SK-N-SH treated with all-trans-retinoic acid at 6 μM for 48 hours (cell line): ENCODE measurements at regions not wholly inside any gene's neighbourhood (a gene's known extent, or its start where the extent isn't known, plus 50 kb on each side); places are given as distances from the start of the nearest gene placed in this dataset.

Experiments
- ATAC-seq: fragments of 200-7000 bp; cut with Tn5 transposase; 3 replicates; pipeline ENCODE4 v1.9.1; 2020; ENCODE audit warnings: mild to moderate bottlenecking, moderate library complexity
- BACH2 ChIP-seq: fragments of 250-450 bp; sonication (Bioruptor Pico); IDR thresholded peaks from 2 replicates; pipeline ENCODE4 v1.9.0; 2021; ENCODE audit warnings: mild to moderate bottlenecking, borderline replicate concordance
- ESRRG ChIP-seq: fragments of 250-450 bp; sonication (Bioruptor Pico); IDR thresholded peaks from 2 replicates; pipeline ENCODE4 v1.6.1; 2021; ENCODE audit warnings: mild to moderate bottlenecking
- GLIS3 ChIP-seq: fragments of 250-450 bp; sonication (Bioruptor Pico); IDR thresholded peaks from 2 replicates; pipeline ENCODE4 v1.5.0; 2020; ENCODE audit warnings: mild to moderate bottlenecking, moderate library complexity
- ISL1 ChIP-seq: fragments of 250-450 bp; sonication (Bioruptor Pico); IDR thresholded peaks from 2 replicates; pipeline ENCODE4 v2.1.2; 2022; ENCODE audit warnings: mild to moderate bottlenecking, moderate library complexity
- OSR1 ChIP-seq: fragments of 250-450 bp; sonication (Bioruptor Pico); IDR thresholded peaks from 2 replicates; pipeline ENCODE4 v1.8.0; 2022; ENCODE audit warnings: moderate library complexity, mild to moderate bottlenecking, inconsistent platforms
- PPARA ChIP-seq: fragments of 250-450 bp; sonication (Bioruptor Pico); IDR thresholded peaks from 2 replicates; pipeline ENCODE4 v1.5.0; 2020; ENCODE audit warnings: mild to moderate bottlenecking, borderline replicate concordance
- SNAI2 ChIP-seq: fragments of 250-450 bp; sonication (Bioruptor Pico); IDR thresholded peaks from 2 replicates; pipeline ENCODE4 v1.5.0; 2020; ENCODE audit warnings: mild to moderate bottlenecking, moderate library complexity
- TCF4 ChIP-seq: fragments of 250-450 bp; sonication (Bioruptor Pico); IDR thresholded peaks from 2 replicates; pipeline ENCODE4 v1.8.0; 2021; ENCODE audit warnings: mild to moderate bottlenecking, moderate library complexity, borderline replicate concordance
- TOX ChIP-seq: fragments of 250-450 bp; sonication (Bioruptor Pico); IDR thresholded peaks from 2 replicates; pipeline ENCODE4 v1.8.0; 2021; ENCODE audit warnings: mild to moderate bottlenecking, moderate library complexity, borderline replicate concordance
- ZC3H10 ChIP-seq: fragments of 250-450 bp; sonication (Bioruptor Pico); IDR thresholded peaks from 2 replicates; pipeline ENCODE4 v1.5.1; 2021; ENCODE audit warnings: mild to moderate bottlenecking, moderate library complexity
- ZFP3 ChIP-seq: fragments of 250-450 bp; sonication (Bioruptor Pico); IDR thresholded peaks from 2 replicates; pipeline ENCODE4 v1.5.0; 2020; ENCODE audit warnings: mild to moderate bottlenecking, moderate library complexity
- ZFP30 ChIP-seq: fragments of 450-650 bp; formaldehyde crosslinking; IDR thresholded peaks from 2 replicates; pipeline ENCODE4 v1.5.0; 2022; ENCODE audit warnings: mild to moderate bottlenecking, moderate library complexity
- ZNF565 ChIP-seq: fragments of 450-650 bp; formaldehyde crosslinking; conservative IDR thresholded peaks from 2 replicates; pipeline ENCODE4 v1.5.0; 2020; ENCODE audit warnings: low read depth, mild to moderate bottlenecking, moderate library complexity
- ZNF70 ChIP-seq: fragments of 450-650 bp; formaldehyde crosslinking; IDR thresholded peaks from 2 replicates; pipeline ENCODE4 v1.5.0; 2020; ENCODE audit warnings: mild to moderate bottlenecking, moderate library complexity
- ZNF8 ChIP-seq: fragments of 450-650 bp; formaldehyde crosslinking; IDR thresholded peaks from 2 replicates; pipeline ENCODE4 v1.5.0; 2020; ENCODE audit warnings: mild to moderate bottlenecking, moderate library complexity
- TF ChIP-seq, protein P1 (sequence below): fragments of 250-450 bp; sonication (Bioruptor Pico); IDR thresholded peaks from 2 replicates; pipeline ENCODE4 v1.5.1; 2021; ENCODE audit warnings: mild to moderate bottlenecking, moderate library complexity
- TF ChIP-seq, protein P2 (sequence below): fragments of 250-450 bp; sonication (Bioruptor Pico); IDR thresholded peaks from 2 replicates; pipeline ENCODE4 v1.8.0; 2021; ENCODE audit warnings: low read depth, mild to moderate bottlenecking, moderate library complexity, borderline replicate concordance
- TF ChIP-seq, protein P3 (sequence below): fragments of 250-450 bp; sonication (Bioruptor Pico); IDR thresholded peaks from 2 replicates; pipeline ENCODE4 v1.5.1; 2020; ENCODE audit warnings: low read depth, mild to moderate bottlenecking, moderate library complexity
- TF ChIP-seq, protein P4 (sequence below): fragments of 250-450 bp; sonication (Bioruptor Pico); IDR thresholded peaks from 2 replicates; pipeline ENCODE4 v1.8.0; 2020; ENCODE audit warnings: mild to moderate bottlenecking, moderate library complexity, borderline replicate concordance

DNA sequence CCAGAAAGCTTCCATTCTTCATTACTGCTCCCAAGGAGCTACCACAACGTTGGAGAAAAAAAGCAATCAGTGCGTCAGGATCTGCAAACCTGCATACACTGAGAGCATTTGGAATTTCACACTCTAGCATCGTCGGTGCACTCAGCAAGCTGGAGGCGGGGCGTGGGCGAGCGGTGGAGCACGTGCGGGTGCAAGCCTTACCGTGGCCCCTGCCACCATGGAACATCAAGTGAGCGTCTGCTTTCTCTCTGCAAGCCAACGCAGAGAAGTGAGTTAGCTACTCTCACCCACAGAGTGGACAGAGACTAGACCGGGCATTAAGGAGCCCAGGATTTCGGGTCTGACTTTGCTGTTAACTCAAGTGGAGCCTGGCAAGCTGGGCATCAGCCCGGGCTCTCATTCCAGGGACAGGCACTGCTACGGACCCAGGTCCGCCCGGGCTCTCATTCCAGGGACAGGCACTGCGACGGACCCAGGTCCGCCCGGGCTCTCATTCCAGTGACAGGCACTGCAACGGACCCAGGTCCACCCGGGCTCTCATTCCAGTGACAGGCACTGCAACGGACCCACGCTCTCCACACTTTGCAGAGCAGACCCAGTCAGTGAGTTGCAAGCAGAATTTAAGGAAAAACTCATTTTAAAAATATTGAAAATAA, 124.1 kb upstream of the SPACA7 start:
- TF ChIP-seq ZFP30 (CRISPR knock-in tag) (no peak), ZNF8 (no peak), PPARA (no peak), OSR1 (CRISPR knock-in tag) (no peak), ZFP3 (no peak), ZNF70 (CRISPR knock-in tag) (no peak), TCF4 (CRISPR knock-in tag) (no peak), ZC3H10 (CRISPR knock-in tag) (no peak), GLIS3 (CRISPR knock-in tag) (no peak), ESRRG (CRISPR knock-in tag) (no peak), ISL1 (no peak), TOX (CRISPR knock-in tag) (no peak)
- TF ChIP-seq, protein P1, sequence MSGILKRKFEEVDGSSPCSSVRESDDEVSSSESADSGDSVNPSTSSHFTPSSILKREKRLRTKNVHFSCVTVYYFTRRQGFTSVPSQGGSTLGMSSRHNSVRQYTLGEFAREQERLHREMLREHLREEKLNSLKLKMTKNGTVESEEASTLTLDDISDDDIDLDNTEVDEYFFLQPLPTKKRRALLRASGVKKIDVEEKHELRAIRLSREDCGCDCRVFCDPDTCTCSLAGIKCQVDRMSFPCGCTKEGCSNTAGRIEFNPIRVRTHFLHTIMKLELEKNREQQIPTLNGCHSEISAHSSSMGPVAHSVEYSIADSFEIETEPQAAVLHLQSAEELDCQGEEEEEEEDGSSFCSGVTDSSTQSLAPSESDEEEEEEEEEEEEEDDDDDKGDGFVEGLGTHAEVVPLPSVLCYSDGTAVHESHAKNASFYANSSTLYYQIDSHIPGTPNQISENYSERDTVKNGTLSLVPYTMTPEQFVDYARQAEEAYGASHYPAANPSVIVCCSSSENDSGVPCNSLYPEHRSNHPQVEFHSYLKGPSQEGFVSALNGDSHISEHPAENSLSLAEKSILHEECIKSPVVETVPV (CRISPR knock-in tag): no peak
- TF ChIP-seq, protein P2, sequence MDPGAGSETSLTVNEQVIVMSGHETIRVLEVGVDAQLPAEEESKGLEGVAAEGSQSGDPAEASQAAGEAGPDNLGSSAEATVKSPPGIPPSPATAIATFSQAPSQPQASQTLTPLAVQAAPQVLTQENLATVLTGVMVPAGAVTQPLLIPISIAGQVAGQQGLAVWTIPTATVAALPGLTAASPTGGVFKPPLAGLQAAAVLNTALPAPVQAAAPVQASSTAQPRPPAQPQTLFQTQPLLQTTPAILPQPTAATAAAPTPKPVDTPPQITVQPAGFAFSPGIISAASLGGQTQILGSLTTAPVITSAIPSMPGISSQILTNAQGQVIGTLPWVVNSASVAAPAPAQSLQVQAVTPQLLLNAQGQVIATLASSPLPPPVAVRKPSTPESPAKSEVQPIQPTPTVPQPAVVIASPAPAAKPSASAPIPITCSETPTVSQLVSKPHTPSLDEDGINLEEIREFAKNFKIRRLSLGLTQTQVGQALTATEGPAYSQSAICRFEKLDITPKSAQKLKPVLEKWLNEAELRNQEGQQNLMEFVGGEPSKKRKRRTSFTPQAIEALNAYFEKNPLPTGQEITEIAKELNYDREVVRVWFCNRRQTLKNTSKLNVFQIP (CRISPR knock-in tag): no peak
- TF ChIP-seq, protein P3, sequence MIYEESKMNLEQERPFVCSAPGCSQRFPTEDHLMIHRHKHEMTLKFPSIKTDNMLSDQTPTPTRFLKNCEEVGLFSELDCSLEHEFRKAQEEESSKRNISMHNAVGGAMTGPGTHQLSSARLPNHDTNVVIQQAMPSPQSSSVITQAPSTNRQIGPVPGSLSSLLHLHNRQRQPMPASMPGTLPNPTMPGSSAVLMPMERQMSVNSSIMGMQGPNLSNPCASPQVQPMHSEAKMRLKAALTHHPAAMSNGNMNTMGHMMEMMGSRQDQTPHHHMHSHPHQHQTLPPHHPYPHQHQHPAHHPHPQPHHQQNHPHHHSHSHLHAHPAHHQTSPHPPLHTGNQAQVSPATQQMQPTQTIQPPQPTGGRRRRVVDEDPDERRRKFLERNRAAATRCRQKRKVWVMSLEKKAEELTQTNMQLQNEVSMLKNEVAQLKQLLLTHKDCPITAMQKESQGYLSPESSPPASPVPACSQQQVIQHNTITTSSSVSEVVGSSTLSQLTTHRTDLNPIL (CRISPR knock-in tag): no peak
- TF ChIP-seq, protein P4, sequence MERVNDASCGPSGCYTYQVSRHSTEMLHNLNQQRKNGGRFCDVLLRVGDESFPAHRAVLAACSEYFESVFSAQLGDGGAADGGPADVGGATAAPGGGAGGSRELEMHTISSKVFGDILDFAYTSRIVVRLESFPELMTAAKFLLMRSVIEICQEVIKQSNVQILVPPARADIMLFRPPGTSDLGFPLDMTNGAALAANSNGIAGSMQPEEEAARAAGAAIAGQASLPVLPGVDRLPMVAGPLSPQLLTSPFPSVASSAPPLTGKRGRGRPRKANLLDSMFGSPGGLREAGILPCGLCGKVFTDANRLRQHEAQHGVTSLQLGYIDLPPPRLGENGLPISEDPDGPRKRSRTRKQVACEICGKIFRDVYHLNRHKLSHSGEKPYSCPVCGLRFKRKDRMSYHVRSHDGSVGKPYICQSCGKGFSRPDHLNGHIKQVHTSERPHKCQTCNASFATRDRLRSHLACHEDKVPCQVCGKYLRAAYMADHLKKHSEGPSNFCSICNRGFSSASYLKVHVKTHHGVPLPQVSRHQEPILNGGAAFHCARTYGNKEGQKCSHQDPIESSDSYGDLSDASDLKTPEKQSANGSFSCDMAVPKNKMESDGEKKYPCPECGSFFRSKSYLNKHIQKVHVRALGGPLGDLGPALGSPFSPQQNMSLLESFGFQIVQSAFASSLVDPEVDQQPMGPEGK (CRISPR knock-in tag): no peak
- ATAC-seq: no peak

DNA sequence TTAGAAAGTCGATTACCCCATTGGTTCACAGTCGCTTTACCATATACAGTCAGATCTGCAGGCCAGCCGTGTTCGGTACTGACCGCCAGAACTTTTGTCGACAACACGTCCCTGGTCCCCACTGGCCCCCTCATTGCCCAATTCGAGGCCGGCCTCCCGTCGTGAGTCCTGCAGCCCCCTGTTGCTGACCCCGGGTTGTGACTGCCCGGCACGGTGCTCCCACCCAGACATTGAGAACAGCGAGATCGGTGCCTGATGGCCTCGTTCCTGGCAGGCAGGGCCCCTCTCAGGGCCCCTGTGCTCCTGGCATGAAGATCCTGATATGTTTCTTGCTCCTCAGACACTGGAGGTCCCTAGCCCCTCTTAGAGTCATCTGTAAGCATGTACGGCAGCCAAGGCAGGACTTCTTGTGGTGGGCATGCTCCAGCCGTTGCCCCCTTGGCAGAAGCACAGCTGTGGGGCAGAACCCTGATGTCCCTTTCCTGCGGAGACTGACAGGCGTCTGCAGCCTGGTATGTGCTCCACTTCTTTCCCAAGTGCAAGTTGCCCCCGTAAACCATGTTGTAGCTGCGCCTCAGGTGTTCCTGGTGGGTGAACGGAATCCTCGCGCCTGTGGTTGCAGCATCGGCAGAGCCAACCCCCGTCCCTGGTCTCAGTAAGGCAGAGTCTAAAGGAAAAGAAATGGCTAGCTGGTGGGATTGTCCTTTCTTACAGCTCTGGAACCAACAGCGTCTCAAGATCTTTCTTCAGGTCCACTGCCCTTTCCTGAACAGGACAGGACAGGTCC, 123.2 kb upstream of the SPACA7 start:
- no peak for TF ChIP-seq PPARA
- TF ChIP-seq ZFP3: no peak
- no peak for TF ChIP-seq ESRRG (CRISPR knock-in tag)
- TF ChIP-seq, all 23 proteins: peak for 0
- ATAC-seq: no peak

DNA sequence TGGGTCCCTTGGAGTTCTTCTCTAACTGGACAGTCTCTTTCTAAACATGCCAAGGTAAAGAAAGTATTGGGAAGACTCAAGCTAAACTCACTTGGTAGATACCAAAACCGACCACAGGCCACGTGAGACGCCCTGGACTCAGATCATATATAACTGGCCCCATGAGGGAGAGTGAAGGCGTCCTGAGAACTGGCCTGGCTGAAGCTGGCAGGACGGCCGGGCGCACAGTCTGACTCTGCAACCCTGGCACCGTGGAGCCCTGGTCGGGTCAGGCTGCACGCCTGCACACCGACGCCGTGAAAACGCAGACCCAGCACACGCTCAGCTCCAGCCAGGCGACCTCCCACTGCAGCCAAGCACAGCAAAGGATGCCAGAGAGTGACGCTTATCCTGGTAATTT, 122.5 kb upstream of the SPACA7 start:
- no peak for ATAC-seq
- TF ChIP-seq SNAI2: no peak

DNA sequence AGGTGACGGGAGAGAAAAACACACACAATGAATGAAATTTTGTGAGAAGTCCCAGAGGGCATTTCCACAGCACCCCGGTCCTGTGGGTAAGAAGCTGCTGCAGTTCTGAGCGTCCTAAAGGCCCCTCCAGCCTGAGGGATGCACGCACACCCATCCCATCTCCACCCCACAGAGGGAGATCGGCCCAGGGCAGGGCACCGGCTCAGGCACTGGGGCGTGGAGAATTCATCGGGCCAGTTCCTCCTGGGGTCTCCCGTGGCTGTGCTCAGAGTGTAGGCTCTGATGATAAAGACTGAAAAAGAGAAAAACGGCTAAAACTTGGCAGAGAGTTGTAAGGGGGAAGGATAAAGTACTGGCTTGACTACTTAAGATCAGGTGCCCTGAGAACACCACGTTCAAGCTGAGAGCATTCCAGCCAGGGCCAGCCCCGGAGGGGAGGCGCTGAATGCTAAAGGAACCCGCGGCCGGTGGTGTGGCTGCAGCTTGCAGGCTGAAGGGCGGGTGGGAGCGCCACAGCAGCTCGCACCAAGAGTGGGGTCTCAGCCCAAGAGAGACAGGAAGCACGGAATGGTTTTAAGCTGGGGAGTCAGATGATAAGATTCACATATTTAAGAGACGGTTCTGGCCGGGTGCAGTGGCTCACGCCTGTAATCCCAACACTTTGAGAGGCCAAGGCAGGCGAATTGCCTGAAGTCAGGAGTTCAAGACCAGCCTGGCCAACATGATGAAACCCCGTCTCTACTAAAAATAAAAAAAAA, 121.9 kb upstream of the SPACA7 start:
- no peak for TF ChIP-seq GLIS3 (CRISPR knock-in tag)
- no peak for TF ChIP-seq ZNF70 (CRISPR knock-in tag)
- no peak for TF ChIP-seq SNAI2
- no peak for TF ChIP-seq ZC3H10 (CRISPR knock-in tag)
- no peak for TF ChIP-seq ZFP30 (CRISPR knock-in tag)

DNA sequence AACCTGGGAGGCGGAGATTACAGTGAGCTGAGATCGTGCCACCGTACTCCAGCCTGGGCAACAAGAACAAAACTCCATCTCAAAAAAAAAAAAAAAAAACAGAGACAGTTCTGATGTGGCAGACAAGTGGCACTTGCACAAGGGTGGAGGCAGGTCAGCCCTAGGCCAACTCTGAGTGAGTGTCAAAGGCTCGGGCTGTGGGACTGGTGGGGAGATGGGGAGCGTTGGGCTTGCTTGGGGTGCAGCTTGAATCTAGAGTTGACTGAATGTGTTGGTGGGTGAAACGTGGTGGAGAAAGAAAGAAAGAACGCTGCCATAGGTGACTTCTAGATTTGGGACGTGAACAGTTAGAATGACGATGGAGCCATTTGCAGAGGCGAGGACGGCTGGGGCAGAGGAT, 121.3 kb upstream of the SPACA7 start:
- TF ChIP-seq ESRRG (CRISPR knock-in tag) (no peak), ZFP30 (CRISPR knock-in tag) (no peak), ZNF565 (CRISPR knock-in tag) (no peak), ISL1 (no peak), BACH2 (no peak), SNAI2 (no peak), ZNF8 (no peak), GLIS3 (CRISPR knock-in tag) (no peak)
- TF ChIP-seq, protein P4 (CRISPR knock-in tag): no peak
- TF ChIP-seq, protein P3 (CRISPR knock-in tag): no peak
- TF ChIP-seq, protein P1 (CRISPR knock-in tag): no peak
- no peak for ATAC-seq

More for the DNA sequence above, 121.9 kb upstream of the SPACA7 start:
- ATAC-seq: no peak
